GM13977 (cell line): ENCODE measurements at regions not wholly inside any gene's neighbourhood (a gene's known extent, or its start where the extent isn't known, plus 50 kb on each side); places are given as distances from the start of the nearest gene placed in this dataset.

Experiments
- DNase-seq: peaks from one replicate; pipeline ENCODE4 v3.0.0; 2012; ENCODE audit warnings: low spot score
- in situ Hi-C: fragments of 300-500 bp; cut with MboI; formaldehyde crosslinking; loops from one replicate; pipeline ENCODE4 v1.12.0; 2022; ENCODE audit warnings: low sequenced_read_pairs, low pct_unique_long_range_greater_than_20kb, mixed read lengths, inconsistent platforms; ENCODE audit not compliant: unreplicated experiment
- TF ChIP-seq, protein P1 (sequence below): IDR thresholded peaks from 2 replicates; pipeline ENCODE4 v1.5.1; 2012; ENCODE audit warnings: mild to moderate bottlenecking, control low read depth; ENCODE audit not compliant: insufficient read depth; ENCODE audit errors: extremely low read depth, missing control alignments

DNA sequence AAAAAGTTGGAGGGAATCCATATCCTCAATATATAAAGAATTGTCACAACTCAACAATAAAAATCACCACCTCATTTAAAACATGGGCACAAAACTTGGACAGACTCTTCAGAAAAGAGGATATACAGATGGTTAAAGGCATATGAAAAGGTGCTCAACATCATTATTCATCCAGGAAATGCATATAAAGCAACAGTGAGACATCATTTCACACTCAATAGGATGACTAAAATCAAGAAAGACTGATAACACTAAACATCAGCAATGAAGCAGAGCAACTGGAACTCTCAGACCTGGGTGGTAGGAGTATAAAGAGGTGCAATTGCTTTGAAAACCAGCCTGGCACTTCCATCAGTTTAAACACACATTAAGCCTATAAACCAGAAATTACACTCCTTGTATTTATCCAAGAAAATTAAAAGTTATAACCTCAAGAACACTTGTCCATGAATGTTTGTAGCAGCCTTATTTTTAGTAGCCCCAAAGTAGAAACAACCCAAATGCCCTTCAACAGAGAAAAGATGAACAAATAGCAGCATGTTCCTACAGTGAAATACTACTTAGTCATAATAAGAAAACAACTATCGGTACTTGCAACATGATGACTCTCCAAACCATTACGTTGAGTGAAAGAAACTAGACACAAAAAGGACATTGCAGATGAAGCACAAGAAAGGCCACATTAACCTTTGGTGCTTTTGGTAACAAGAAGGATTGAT, 79.1 kb upstream of the TANC1 start:
- in situ Hi-C loops = no loop called here
- TF ChIP-seq, protein P1, sequence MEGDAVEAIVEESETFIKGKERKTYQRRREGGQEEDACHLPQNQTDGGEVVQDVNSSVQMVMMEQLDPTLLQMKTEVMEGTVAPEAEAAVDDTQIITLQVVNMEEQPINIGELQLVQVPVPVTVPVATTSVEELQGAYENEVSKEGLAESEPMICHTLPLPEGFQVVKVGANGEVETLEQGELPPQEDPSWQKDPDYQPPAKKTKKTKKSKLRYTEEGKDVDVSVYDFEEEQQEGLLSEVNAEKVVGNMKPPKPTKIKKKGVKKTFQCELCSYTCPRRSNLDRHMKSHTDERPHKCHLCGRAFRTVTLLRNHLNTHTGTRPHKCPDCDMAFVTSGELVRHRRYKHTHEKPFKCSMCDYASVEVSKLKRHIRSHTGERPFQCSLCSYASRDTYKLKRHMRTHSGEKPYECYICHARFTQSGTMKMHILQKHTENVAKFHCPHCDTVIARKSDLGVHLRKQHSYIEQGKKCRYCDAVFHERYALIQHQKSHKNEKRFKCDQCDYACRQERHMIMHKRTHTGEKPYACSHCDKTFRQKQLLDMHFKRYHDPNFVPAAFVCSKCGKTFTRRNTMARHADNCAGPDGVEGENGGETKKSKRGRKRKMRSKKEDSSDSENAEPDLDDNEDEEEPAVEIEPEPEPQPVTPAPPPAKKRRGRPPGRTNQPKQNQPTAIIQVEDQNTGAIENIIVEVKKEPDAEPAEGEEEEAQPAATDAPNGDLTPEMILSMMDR = no peak
- DNase-seq = no peak

DNA sequence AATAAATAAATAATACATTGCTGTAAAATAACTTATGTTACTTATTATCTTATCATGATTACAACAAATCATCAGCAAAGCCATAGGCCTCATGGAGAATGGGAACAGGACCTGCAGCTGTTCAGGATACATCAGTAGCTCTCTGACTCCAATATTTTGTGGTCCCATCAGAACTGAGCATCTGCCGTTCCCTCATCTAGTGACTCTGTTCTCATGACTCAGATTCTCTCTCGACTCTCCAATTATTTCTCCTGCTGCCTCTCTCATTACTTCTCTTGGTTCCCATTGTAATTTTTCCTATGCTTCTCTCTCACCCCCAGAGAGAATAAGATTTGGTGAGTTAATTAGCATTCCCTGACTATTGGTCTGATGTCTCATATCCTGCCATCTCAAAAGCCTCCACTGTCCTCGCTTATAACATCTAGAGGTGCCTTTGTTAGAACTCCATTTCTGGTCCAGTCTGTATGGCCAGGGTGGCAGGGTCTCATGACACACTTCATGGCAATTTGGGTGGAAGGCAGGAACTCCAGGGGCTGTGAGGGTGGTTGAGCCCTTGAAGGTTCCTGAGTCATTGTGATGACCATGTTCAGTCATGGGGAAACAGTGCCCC, 78.0 kb upstream of the TANC1 start:
- TF ChIP-seq, protein P1 = no peak
- in situ Hi-C loops = no loop called here
- DNase-seq = no peak

DNA sequence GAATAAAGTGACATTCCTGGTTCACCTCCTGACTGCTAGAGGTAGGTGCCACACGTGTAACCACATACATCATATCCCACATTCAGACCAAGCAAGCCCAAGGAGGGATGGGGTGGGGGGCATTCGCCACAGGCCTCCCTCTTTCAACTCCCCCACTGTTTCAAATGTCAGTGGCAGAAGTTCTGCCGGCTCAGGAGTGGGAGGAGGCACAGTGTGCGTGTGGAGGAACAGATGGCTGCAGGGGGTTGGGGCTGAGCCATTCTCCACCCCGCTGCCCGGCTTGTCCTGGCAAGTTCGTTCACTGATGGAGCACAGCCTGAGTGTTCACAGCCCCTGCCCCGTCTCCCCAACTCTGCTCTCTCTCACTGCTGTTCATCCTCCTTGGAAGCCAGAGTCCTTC, 75.4 kb upstream of the TANC1 start:
- in situ Hi-C loops = no loop called here

DNA sequence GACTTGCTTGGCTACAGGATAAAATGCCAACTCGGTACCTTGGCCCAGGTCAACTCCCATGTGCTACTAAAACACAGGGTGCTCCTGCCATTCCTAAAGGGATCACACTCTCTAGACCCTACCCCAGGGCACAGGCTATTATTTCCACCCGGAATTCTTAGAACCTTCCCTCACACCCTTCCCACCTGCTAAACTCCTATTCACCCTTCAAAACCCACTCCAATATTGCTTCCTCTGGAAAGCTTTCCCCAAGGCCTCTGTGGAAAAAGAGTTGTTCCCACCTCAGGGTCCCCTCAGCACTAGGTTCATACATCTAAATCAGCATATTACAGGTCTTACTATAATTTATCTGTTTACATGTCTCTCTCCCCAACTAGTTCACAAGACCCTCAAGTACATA, 75.0 kb upstream of the TANC1 start:
- DNase-seq = no peak
- TF ChIP-seq, protein P1 = no peak
- in situ Hi-C loops = no loop called here

More for the DNA sequence above, 75.4 kb upstream of the TANC1 start:
- no peak for DNase-seq
- TF ChIP-seq, protein P1 = no peak

DNA sequence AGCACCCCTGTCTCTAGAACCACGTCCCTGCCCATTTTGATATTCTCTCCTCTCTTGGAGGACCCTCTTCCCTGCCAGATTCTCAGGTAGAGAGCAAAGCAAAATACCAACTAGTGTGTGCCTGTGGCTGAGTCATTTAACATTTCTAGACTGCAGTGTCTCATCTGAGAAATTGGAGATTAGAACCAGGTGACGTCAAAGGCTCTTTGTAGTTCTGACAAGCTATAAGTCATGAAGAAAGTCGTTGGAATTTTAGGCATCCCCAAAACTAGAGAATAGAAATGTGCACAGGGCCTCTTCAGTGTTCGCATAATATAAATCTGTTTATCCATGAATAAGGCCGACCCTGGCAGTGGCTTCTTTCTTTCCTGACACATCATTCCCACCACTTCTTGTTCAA, 74.4 kb upstream of the TANC1 start:
- TF ChIP-seq, protein P1 = no peak
- no peak for DNase-seq
- in situ Hi-C loops = no loop called here

DNA sequence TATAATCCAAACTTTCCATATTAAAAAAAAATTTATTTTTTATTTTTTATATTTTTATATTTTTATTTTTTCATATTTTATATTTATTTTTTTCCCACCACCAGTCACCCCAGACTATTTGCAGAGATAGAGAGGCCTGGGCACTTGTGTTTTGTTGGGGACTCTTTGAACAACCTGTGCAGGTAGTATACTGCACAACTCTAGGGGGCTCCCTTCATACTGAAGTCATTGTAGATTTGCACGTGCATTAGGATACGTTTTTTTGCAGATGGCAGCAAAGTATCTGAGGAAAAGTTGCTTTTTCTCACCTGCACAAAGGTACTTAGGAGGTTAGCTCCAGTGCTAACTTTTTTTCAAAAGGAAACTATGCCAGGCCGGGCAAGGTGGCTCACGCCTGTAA, 73.9 kb upstream of the TANC1 start:
- TF ChIP-seq, protein P1 = no peak
- no peak for DNase-seq
- in situ Hi-C loops = no loop called here
